ENCODE measurements at regions not wholly inside any gene's neighbourhood (a gene's known extent, or its start where the extent isn't known, plus 50 kb on each side); places are given as distances from the start of the nearest gene placed in this dataset.

DNA sequence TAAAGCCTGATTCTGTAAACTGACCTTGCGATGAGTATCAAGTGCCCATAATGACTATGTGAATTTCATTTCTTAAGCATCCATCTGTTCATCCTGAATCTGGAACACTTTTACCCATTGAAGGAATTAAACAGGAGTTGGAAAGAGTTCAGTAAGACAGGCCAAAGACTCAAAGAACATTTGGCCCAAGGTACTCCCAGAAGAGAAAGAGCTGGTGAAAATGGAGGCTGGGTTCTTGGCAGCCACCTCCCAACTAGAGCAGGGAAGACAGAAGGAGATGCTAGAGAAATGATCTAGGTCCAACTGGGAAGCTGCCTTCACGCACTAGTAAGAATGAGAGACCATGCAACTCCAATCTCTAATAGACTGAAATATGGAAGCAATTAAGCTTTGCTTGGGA is 57.1 kb upstream of the ADRA1D start:
- intact Hi-C loops (cut with micrococcal nuclease; ENCODE audit: unreplicated experiment): no loop called here
- Histone ChIP-seq H3K4me3 (no peak overlapping the region), H3K9ac (ENCODE audit: control insufficient read depth, insufficient read depth, low read length) (no peak overlapping the region), H3K4me2 (ENCODE audit: control insufficient read depth, insufficient read depth) (no peak overlapping the region), H3K27ac (ENCODE audit: control insufficient read depth, insufficient read depth) (no peak overlapping the region), H3K79me2 (ENCODE audit: control insufficient read depth, insufficient read depth, low read length) (no peaks in the 10 kb centered on the region), H3K9me3 (replicated peaks; ENCODE audit: control insufficient read depth, insufficient read depth, low read length) (no peaks in the 10 kb centered on the region), H4K20me1 (ENCODE audit: control insufficient read depth, insufficient read depth) (no peaks in the 10 kb centered on the region), H3K4me1 (ENCODE audit: control insufficient read depth, insufficient read depth, low read length) (no peaks in the 10 kb centered on the region), H3K27me3 (replicated peaks in 1 of 2; ENCODE audit: control insufficient read depth in 2 of 2, insufficient read depth in 2 of 2, low read length in 1 of 2) (no peaks in the 10 kb centered on the region; a peak in 1 of 4 replicates), H2AFZ (ENCODE audit: control insufficient read depth, low read depth, low read length) (no peak overlapping the region), H3K36me3 (ENCODE audit: control insufficient read depth in 2 of 2, insufficient read depth in 2 of 2, low read length in 1 of 2) (no peaks in the 10 kb centered on the region)
- no peak for FAIRE-seq
- SMC1A ChIA-PET (ENCODE audit: uncharacterized antibody, unreplicated experiment): no interaction called here
- POLR2A ChIA-PET: no interaction called here
- CTCF ChIA-PET: no interaction called here
- ATAC-seq: no peak
- 79% methylated on average over 2 of the region's 2 CpGs for WGBS (ENCODE audit: insufficient coverage, insufficient replicate concordance, low lambda C conversion rate, missing lambda C conversion rate)
- no TSS peak for BruUV-seq (replicated peaks)
- no peak for DNase-seq (ENCODE audit: low read depth, low spot score)
- RAD21 ChIA-PET (ENCODE audit: unreplicated experiment): no interaction called here
- in situ Hi-C loops (cut with MboI): no loop called here
- TF ChIP-seq, protein P1, sequence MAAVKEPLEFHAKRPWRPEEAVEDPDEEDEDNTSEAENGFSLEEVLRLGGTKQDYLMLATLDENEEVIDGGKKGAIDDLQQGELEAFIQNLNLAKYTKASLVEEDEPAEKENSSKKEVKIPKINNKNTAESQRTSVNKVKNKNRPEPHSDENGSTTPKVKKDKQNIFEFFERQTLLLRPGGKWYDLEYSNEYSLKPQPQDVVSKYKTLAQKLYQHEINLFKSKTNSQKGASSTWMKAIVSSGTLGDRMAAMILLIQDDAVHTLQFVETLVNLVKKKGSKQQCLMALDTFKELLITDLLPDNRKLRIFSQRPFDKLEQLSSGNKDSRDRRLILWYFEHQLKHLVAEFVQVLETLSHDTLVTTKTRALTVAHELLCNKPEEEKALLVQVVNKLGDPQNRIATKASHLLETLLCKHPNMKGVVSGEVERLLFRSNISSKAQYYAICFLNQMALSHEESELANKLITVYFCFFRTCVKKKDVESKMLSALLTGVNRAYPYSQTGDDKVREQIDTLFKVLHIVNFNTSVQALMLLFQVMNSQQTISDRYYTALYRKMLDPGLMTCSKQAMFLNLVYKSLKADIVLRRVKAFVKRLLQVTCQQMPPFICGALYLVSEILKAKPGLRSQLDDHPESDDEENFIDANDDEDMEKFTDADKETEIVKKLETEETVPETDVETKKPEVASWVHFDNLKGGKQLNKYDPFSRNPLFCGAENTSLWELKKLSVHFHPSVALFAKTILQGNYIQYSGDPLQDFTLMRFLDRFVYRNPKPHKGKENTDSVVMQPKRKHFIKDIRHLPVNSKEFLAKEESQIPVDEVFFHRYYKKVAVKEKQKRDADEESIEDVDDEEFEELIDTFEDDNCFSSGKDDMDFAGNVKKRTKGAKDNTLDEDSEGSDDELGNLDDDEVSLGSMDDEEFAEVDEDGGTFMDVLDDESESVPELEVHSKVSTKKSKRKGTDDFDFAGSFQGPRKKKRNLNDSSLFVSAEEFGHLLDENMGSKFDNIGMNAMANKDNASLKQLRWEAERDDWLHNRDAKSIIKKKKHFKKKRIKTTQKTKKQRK (IDR thresholded peaks at IDR 0.05; ENCODE audit: low read depth, low read length): no peak
- TF ChIP-seq POU2F2 (IDR thresholded peaks at IDR 0.05; ENCODE audit: borderline replicate concordance, low read depth, low read length): no peak
- TF ChIP-seq, protein P2, sequence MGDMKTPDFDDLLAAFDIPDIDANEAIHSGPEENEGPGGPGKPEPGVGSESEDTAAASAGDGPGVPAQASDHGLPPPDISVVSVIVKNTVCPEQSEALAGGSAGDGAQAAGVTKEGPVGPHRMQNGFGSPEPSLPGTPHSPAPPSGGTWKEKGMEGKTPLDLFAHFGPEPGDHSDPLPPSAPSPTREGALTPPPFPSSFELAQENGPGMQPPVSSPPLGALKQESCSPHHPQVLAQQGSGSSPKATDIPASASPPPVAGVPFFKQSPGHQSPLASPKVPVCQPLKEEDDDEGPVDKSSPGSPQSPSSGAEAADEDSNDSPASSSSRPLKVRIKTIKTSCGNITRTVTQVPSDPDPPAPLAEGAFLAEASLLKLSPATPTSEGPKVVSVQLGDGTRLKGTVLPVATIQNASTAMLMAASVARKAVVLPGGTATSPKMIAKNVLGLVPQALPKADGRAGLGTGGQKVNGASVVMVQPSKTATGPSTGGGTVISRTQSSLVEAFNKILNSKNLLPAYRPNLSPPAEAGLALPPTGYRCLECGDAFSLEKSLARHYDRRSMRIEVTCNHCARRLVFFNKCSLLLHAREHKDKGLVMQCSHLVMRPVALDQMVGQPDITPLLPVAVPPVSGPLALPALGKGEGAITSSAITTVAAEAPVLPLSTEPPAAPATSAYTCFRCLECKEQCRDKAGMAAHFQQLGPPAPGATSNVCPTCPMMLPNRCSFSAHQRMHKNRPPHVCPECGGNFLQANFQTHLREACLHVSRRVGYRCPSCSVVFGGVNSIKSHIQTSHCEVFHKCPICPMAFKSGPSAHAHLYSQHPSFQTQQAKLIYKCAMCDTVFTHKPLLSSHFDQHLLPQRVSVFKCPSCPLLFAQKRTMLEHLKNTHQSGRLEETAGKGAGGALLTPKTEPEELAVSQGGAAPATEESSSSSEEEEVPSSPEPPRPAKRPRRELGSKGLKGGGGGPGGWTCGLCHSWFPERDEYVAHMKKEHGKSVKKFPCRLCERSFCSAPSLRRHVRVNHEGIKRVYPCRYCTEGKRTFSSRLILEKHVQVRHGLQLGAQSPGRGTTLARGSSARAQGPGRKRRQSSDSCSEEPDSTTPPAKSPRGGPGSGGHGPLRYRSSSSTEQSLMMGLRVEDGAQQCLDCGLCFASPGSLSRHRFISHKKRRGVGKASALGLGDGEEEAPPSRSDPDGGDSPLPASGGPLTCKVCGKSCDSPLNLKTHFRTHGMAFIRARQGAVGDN (IDR thresholded peaks at IDR 0.05): no peak
- TF ChIP-seq TBL1XR1 (IDR thresholded peaks at IDR 0.05; ENCODE audit: low read depth, low read length): no peak
- TF ChIP-seq BHLHE40 (IDR thresholded peaks at IDR 0.05; ENCODE audit: borderline replicate concordance in 1 of 2, low read depth in 2 of 2, low read length in 1 of 2): no peak
- TF ChIP-seq SUPT20H (IDR thresholded peaks at IDR 0.05; ENCODE audit: borderline replicate concordance, control insufficient read depth, low read depth, low read length): no peak
- no peak for TF ChIP-seq RCOR1 (conservative IDR thresholded peaks at IDR 0.05; ENCODE audit: low read depth, low read length)
- no peak for TF ChIP-seq JUNB (IDR thresholded peaks at IDR 0.05)
- TF ChIP-seq, protein P3, sequence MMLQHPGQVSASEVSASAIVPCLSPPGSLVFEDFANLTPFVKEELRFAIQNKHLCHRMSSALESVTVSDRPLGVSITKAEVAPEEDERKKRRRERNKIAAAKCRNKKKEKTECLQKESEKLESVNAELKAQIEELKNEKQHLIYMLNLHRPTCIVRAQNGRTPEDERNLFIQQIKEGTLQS (IDR thresholded peaks at IDR 0.05; ENCODE audit: borderline replicate concordance, extremely low read depth, low read depth, low read length): no peak
- no peak for TF ChIP-seq NRF1 (conservative IDR thresholded peaks at IDR 0.05; ENCODE audit: low read depth, low read length)
- no peak for TF ChIP-seq MEF2A (IDR thresholded peaks at IDR 0.05; ENCODE audit: insufficient read depth, low read depth, low read length)
- TF ChIP-seq POLR2AphosphoS5 (IDR thresholded peaks at IDR 0.05; ENCODE audit: low read length): no peak
- no peak for TF ChIP-seq JUND (IDR thresholded peaks at IDR 0.05; ENCODE audit: low read depth, low read length)
- TF ChIP-seq STAT3 (IDR thresholded peaks at IDR 0.05; ENCODE audit: low read depth, low read length): no peak
- no peak for TF ChIP-seq PAX8 (IDR thresholded peaks at IDR 0.05)
- TF ChIP-seq, protein P4, sequence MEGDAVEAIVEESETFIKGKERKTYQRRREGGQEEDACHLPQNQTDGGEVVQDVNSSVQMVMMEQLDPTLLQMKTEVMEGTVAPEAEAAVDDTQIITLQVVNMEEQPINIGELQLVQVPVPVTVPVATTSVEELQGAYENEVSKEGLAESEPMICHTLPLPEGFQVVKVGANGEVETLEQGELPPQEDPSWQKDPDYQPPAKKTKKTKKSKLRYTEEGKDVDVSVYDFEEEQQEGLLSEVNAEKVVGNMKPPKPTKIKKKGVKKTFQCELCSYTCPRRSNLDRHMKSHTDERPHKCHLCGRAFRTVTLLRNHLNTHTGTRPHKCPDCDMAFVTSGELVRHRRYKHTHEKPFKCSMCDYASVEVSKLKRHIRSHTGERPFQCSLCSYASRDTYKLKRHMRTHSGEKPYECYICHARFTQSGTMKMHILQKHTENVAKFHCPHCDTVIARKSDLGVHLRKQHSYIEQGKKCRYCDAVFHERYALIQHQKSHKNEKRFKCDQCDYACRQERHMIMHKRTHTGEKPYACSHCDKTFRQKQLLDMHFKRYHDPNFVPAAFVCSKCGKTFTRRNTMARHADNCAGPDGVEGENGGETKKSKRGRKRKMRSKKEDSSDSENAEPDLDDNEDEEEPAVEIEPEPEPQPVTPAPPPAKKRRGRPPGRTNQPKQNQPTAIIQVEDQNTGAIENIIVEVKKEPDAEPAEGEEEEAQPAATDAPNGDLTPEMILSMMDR (IDR thresholded peaks at IDR 0.05 in 2 of 3, conservative IDR thresholded peaks at IDR 0.05 in 1 of 3; ENCODE audit: control insufficient read depth in 2 of 3, extremely low read depth in 1 of 3, insufficient read depth in 1 of 3, low read depth in 3 of 3, low read length in 3 of 3): no peak

All from GM12878 (cell line).